HepG2 (cell line): ENCODE measurements at regions not wholly inside any gene's neighbourhood (a gene's known extent, or its start where the extent isn't known, plus 50 kb on each side); places are given as distances from the start of the nearest gene placed in this dataset.
A peak's percentile ranks its signal among the peaks of the same experiment; 100 is the strongest.

Experiments used
- ATAC-seq: fragments of 200-7000 bp; cut with Tn5 transposase; 3 replicates; pipeline ENCODE4 v1.9.1; 2020; ENCODE audit warnings: mild to moderate bottlenecking, moderate library complexity
- BruUV-seq: library from RNA; stranded (reverse); fragments of 400-500 nt; replicated peaks from 2 replicates; lab custom pipeline; 2021; lab: Mats Ljungman, UMichigan
- CTCF ChIA-PET: fragments of 300-600 bp; formaldehyde crosslinking; extraction: SDS; loops from one replicate; lab custom pipeline; 2021; ENCODE audit warnings: low total read pairs, inconsistent platforms, low intra/inter-chr PET ratio; lab: Yijun Ruan, JAX
- POLR2A ChIA-PET: fragments of 350-600 bp; sonication (Branson Sonifier 250); formaldehyde crosslinking; loops from one replicate; lab custom pipeline; 2020; ENCODE audit warnings: antibody characterized with exemption, inconsistent platforms; lab: Yijun Ruan, JAX
- DNase-seq: peaks from one replicate; pipeline ENCODE4 v3.0.0-alpha.2; 2015; ENCODE audit warnings: low spot score
- FAIRE-seq: peaks from 3 replicates; lab custom pipeline; 2011; peaks lifted over from hg19 to GRCh38; lab: Jason Lieb, UNC
- H2AFZ ChIP-seq: one replicate; pipeline ENCODE4 v1.6.1; 2011; ENCODE audit warnings: low read length, inconsistent platforms
- H3K27ac ChIP-seq: fragments of 300-600 bp; 3 replicates; pipeline ENCODE4 v1.8.0; 2011; ENCODE audit warnings: mixed run types, mild to moderate bottlenecking, mixed read lengths, low read length, inconsistent platforms; ENCODE audit not compliant: insufficient read depth; ENCODE audit errors: extremely low read length
- H3K27me3 ChIP-seq, 2 experiments: fragments of 200-600 bp in 1 of 2; 2 replicates in 1 of 2; 3 replicates in 1 of 2; pipeline versions ENCODE4 v1.6.0 to v1.8.0; 2011; ENCODE audit warnings: low read length in 2 of 2, mild to moderate bottlenecking in 2 of 2, moderate library complexity in 2 of 2, inconsistent platforms in 1 of 2; ENCODE audit not compliant: insufficient read depth in 2 of 2, control insufficient read depth in 1 of 2
- H3K36me3 ChIP-seq, 2 experiments: fragments of 200-600 bp in 1 of 2; replicated peaks in 1 of 2; 2 replicates in 1 of 2; 3 replicates in 1 of 2; pipeline versions ENCODE4 v1.5.1 to v1.8.0; 2011; ENCODE audit warnings: low read length in 2 of 2, inconsistent platforms in 1 of 2; ENCODE audit not compliant: insufficient read depth in 2 of 2, control insufficient read depth in 1 of 2
- H3K4me1 ChIP-seq: 2 replicates; pipeline ENCODE4 v1.5.1; 2012; ENCODE audit warnings: low read length, inconsistent platforms; ENCODE audit not compliant: insufficient read depth
- H3K4me2 ChIP-seq: 2 replicates; pipeline ENCODE4 v1.6.0; 2011; ENCODE audit warnings: low read depth, low read length, inconsistent platforms
- H3K4me3 ChIP-seq, 3 experiments: fragments of 200-600 bp in 1 of 3; sonication (generic), shearing (Covaris generic) in 1 of 3; replicated peaks in 1 of 3; 2 replicates each; pipeline ENCODE4 v1.5.1; 2011 to 2016; ENCODE audit warnings: low read length in 3 of 3, inconsistent platforms in 2 of 3, low read depth in 2 of 3, mild to moderate bottlenecking in 2 of 3, control low read depth in 1 of 3, mixed read lengths in 1 of 3; ENCODE audit not compliant: insufficient read depth in 1 of 3
- H3K79me2 ChIP-seq: one replicate; pipeline ENCODE4 v1.6.1; 2011; ENCODE audit warnings: low read length, inconsistent platforms; ENCODE audit not compliant: insufficient read depth
- H3K9ac ChIP-seq: 2 replicates; pipeline ENCODE4 v1.6.0; 2011; ENCODE audit warnings: mild to moderate bottlenecking, low read depth, low read length, inconsistent platforms; ENCODE audit not compliant: insufficient read depth
- H3K9me3 ChIP-seq: 2 replicates; pipeline ENCODE4 v1.5.1; 2012; ENCODE audit warnings: mild to moderate bottlenecking, low read length
- H4K20me1 ChIP-seq: 2 replicates; pipeline ENCODE4 v1.6.0; 2011; ENCODE audit warnings: inconsistent platforms, mild to moderate bottlenecking, low read length, moderate library complexity; ENCODE audit not compliant: insufficient read depth
- CCDC6 ChIP-seq: sonication (generic); formaldehyde crosslinking; IDR thresholded peaks from 2 replicates; pipeline ENCODE4 v1.8.1; 2022; ENCODE audit warnings: mild to moderate bottlenecking, missing genetic modification reagents, moderate library complexity
- CREB1 ChIP-seq, 2 experiments: fragments of 450-650 bp in 1 of 2; IDR thresholded peaks; 2 replicates each; pipeline ENCODE4 v1.6.1; 2016 to 2017; ENCODE audit warnings: control low read depth in 1 of 2, mild to moderate bottlenecking in 1 of 2, missing compliant biosample characterization in 1 of 2, missing genetic modification characterization in 1 of 2
- ERF ChIP-seq: IDR thresholded peaks from 2 replicates; pipeline ENCODE4 v1.6.1; 2018; ENCODE audit warnings: missing biosample characterization, missing genetic modification reagents
- GATAD2A ChIP-seq: IDR thresholded peaks from 2 replicates; pipeline ENCODE4 v1.6.1; 2016
- HDAC2 ChIP-seq: sonication (generic); formaldehyde crosslinking; IDR thresholded peaks from 2 replicates; pipeline ENCODE4 v1.4.0; 2020; ENCODE audit warnings: missing genetic modification reagents
- KMT2A ChIP-seq: sonication (generic); formaldehyde crosslinking; IDR thresholded peaks from 2 replicates; pipeline ENCODE4 v1.4.0; 2020; ENCODE audit warnings: missing genetic modification reagents
- NR2C2 ChIP-seq: sonication (generic); formaldehyde crosslinking; IDR thresholded peaks from 2 replicates; pipeline ENCODE4 v1.4.0; 2020; ENCODE audit warnings: missing genetic modification reagents, mild to moderate bottlenecking, moderate library complexity, borderline replicate concordance
- PCBP1 ChIP-seq: fragments of 200-400 bp; formaldehyde crosslinking; IDR thresholded peaks from 2 replicates; pipeline ENCODE4 v1.6.1; 2017; ENCODE audit warnings: mild to moderate bottlenecking, low read depth, low read length, borderline replicate concordance
- SOX6 ChIP-seq, 2 experiments: fragments of 450-650 bp in 1 of 2; sonication (generic) in 1 of 2; formaldehyde crosslinking in 1 of 2; IDR thresholded peaks; 2 replicates each; pipeline versions ENCODE4 v1.4.0 to v1.6.1; 2017 to 2020; ENCODE audit warnings: antibody characterized with exemption in 1 of 2, mild to moderate bottlenecking in 1 of 2, missing genetic modification reagents in 1 of 2
- ZBTB21 ChIP-seq: sonication (generic); formaldehyde crosslinking; IDR thresholded peaks from 2 replicates; pipeline ENCODE4 v1.4.0; 2020; ENCODE audit warnings: missing genetic modification reagents
- ZMYM3 ChIP-seq: sonication (generic); formaldehyde crosslinking; IDR thresholded peaks from 2 replicates; pipeline ENCODE4 v1.5.1; 2020; ENCODE audit warnings: mild to moderate bottlenecking, missing genetic modification reagents
- ZNF678 ChIP-seq: sonication (generic); formaldehyde crosslinking; IDR thresholded peaks from 2 replicates; pipeline ENCODE4 v1.4.0; 2020; ENCODE audit warnings: mild to moderate bottlenecking, missing genetic modification reagents
- WGBS: methylation state at CpG from one replicate; pipeline ENCODE4 v1.1.6; 2017; ENCODE audit warnings: low lambda C conversion rate; 5-methylcytosine and 5-hydroxymethylcytosine counted together
- in situ Hi-C: cut with HindIII; loops from 2 replicates; pipeline ENCODE4 v1.10.0; 2017; ENCODE audit warnings: low pct_unique_long_range_greater_than_20kb; ENCODE audit not compliant: extremely low pct_ligation_motif_present
- intact Hi-C: fragments of 100-400 bp; cut with micrococcal nuclease; formaldehyde crosslinking; loops from one replicate; pipeline ENCODE4 v1.10.0; 2022; ENCODE audit not compliant: unreplicated experiment
- TF ChIP-seq, protein P1 (sequence below): sonication (generic); formaldehyde crosslinking; IDR thresholded peaks from 2 replicates; pipeline ENCODE4 v1.5.1; 2020; ENCODE audit warnings: mild to moderate bottlenecking, missing genetic modification reagents, moderate library complexity
- TF ChIP-seq, protein P2 (sequence below): sonication (generic); formaldehyde crosslinking; IDR thresholded peaks from 2 replicates; pipeline ENCODE4 v1.5.1; 2020; ENCODE audit warnings: mild to moderate bottlenecking, missing genetic modification reagents, moderate library complexity
- TF ChIP-seq, protein P3 (sequence below): sonication (generic); formaldehyde crosslinking; IDR thresholded peaks from 2 replicates; pipeline ENCODE4 v1.8.1; 2023; ENCODE audit warnings: mild to moderate bottlenecking, missing genetic modification reagents

DNA sequence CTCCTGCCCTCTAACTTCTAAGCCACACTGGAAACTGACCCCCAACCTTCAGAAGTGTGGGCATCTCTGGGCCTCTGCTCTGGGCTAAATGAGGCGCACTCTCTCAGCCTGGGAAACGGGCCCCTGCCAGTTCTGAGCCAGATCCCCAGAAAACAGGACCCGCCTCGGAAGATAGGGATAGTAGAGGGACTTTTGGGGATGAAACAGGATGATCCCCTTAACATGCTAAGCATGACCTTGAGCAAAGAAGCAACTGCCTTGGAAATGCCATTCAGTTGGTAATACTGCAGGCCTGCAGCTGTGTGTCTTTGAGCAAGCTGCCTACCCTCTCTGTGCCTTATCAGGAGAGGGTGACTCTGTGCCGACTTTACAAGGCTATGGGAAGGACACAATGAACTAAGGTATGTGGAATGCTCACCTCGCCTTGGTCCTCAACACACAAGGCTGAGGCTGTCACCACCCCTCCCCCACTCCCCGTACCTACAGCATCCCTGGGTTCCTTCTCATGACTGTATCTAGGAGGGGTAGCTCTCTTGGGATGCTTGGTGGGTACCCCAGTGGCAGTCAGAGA is 54.0 kb downstream of the NCOR2 start (continued):
- TF ChIP-seq, protein P1, sequence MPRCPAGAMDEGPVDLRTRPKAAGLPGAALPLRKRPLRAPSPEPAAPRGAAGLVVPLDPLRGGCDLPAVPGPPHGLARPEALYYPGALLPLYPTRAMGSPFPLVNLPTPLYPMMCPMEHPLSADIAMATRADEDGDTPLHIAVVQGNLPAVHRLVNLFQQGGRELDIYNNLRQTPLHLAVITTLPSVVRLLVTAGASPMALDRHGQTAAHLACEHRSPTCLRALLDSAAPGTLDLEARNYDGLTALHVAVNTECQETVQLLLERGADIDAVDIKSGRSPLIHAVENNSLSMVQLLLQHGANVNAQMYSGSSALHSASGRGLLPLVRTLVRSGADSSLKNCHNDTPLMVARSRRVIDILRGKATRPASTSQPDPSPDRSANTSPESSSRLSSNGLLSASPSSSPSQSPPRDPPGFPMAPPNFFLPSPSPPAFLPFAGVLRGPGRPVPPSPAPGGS (CRISPR knock-in tag): no peak
- TF ChIP-seq ZNF678 (CRISPR knock-in tag) (no peak), ERF (no peak), ZMYM3 (CRISPR knock-in tag) (peak; percentile 82)

DNA sequence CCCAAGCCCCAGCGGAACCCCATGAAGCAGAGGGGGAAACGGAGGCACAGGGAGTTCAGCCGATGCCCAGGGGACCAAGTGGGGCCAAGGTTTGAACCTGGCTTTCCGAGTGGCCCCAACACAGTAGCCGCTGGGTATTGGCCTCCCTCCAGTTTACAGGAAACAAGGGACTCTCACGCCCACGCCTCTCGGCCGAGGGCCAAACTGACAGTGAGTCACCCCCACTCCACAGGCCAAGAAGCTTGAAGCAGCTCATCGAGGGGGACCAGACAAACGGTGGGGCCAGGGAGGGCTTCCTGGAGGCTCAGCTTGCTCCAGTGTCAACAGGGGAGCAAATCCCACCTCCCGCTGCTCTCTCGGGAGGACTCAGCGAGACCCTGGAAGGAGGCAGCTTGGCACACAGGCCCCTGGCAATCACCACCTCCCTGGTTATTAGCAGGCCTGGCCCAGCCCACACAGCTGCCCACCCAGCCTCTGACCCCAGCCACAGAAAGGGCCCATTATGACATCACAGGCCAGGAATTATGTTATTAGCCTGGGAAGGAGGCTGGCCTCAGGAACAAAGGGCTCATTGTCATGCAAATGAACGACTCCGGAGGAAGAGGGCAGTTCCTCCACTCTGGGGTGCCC is 54.6 kb downstream of the NCOR2 start:
- in situ Hi-C loops: no loop called here
- ATAC-seq: no peak; the same call in 2 of the 3 replicates
- Histone ChIP-seq H3K79me2 (peaks cover 31% of the 10 kb centered on the region), H3K4me2 (peak overlapping the region; percentile 53), H4K20me1 (peaks cover 15% of the 10 kb centered on the region), H3K36me3 (no peaks in the 10 kb centered on the region; a peak in 1 of 5 replicates), H3K27ac (peak overlapping the region; percentile 41), H3K9ac (peak overlapping the region; percentile 26; the same call in 1 of the 2 replicates), H3K4me3 (peak overlapping the region in 1 of 3 experiments; percentile 25; a peak in 1 of 6 replicates), H3K27me3 (no peaks in the 10 kb centered on the region), H2AFZ (no peak overlapping the region), H3K9me3 (no peaks in the 10 kb centered on the region), H3K4me1 (peaks cover 63% of the 10 kb centered on the region)
- no peak for FAIRE-seq
- WGBS: 51% methylated on average over 5 of the region's 16 CpGs
- intact Hi-C loops: loop anchor here (10.0 kb wide), 1 partner anchor 52 kb away; the partner anchor contains the start of gene NCOR2
- POLR2A ChIA-PET: no interaction called here
- CTCF ChIA-PET: no interaction called here
- DNase-seq: peak; percentile 76
- BruUV-seq: no TSS peak
- TF ChIP-seq GATAD2A (CRISPR knock-in tag): 0 out of 2 replicates have a peak, but pooled peaks have one; percentile 14
- TF ChIP-seq ZBTB21 (CRISPR knock-in tag): peak; percentile 51; the same call in 1 of the 2 replicates
- TF ChIP-seq, protein P2, sequence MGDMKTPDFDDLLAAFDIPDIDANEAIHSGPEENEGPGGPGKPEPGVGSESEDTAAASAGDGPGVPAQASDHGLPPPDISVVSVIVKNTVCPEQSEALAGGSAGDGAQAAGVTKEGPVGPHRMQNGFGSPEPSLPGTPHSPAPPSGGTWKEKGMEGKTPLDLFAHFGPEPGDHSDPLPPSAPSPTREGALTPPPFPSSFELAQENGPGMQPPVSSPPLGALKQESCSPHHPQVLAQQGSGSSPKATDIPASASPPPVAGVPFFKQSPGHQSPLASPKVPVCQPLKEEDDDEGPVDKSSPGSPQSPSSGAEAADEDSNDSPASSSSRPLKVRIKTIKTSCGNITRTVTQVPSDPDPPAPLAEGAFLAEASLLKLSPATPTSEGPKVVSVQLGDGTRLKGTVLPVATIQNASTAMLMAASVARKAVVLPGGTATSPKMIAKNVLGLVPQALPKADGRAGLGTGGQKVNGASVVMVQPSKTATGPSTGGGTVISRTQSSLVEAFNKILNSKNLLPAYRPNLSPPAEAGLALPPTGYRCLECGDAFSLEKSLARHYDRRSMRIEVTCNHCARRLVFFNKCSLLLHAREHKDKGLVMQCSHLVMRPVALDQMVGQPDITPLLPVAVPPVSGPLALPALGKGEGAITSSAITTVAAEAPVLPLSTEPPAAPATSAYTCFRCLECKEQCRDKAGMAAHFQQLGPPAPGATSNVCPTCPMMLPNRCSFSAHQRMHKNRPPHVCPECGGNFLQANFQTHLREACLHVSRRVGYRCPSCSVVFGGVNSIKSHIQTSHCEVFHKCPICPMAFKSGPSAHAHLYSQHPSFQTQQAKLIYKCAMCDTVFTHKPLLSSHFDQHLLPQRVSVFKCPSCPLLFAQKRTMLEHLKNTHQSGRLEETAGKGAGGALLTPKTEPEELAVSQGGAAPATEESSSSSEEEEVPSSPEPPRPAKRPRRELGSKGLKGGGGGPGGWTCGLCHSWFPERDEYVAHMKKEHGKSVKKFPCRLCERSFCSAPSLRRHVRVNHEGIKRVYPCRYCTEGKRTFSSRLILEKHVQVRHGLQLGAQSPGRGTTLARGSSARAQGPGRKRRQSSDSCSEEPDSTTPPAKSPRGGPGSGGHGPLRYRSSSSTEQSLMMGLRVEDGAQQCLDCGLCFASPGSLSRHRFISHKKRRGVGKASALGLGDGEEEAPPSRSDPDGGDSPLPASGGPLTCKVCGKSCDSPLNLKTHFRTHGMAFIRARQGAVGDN (CRISPR knock-in tag): peak; percentile 63
- no peak for TF ChIP-seq KMT2A (CRISPR knock-in tag)
- peak; percentile 56; the same call in 1 of the 2 replicates for TF ChIP-seq CREB1 (IDR thresholded peaks at IDR 0.05)
- peak; percentile 60 for TF ChIP-seq CREB1 (CRISPR knock-in tag; IDR thresholded peaks at IDR 0.05)
- TF ChIP-seq SOX6 (IDR thresholded peaks at IDR 0.05): no peak
- TF ChIP-seq SOX6 (CRISPR knock-in tag; IDR thresholded peaks at IDR 0.05): peak; percentile 92
- TF ChIP-seq PCBP1: 0 out of 2 replicates have a peak, but pooled peaks have one; percentile 23
- TF ChIP-seq, protein P3, sequence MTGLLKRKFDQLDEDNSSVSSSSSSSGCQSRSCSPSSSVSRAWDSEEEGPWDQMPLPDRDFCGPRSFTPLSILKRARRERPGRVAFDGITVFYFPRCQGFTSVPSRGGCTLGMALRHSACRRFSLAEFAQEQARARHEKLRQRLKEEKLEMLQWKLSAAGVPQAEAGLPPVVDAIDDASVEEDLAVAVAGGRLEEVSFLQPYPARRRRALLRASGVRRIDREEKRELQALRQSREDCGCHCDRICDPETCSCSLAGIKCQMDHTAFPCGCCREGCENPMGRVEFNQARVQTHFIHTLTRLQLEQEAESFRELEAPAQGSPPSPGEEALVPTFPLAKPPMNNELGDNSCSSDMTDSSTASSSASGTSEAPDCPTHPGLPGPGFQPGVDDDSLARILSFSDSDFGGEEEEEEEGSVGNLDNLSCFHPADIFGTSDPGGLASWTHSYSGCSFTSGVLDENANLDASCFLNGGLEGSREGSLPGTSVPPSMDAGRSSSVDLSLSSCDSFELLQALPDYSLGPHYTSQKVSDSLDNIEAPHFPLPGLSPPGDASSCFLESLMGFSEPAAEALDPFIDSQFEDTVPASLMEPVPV (CRISPR knock-in tag): no peak
- no peak for TF ChIP-seq CCDC6
- TF ChIP-seq HDAC2: no peak
- peak; percentile 28; the same call in 1 of the 2 replicates for TF ChIP-seq NR2C2 (CRISPR knock-in tag)
